NT2/D1 (cell line): ENCODE measurements at regions not wholly inside any gene's neighbourhood (a gene's known extent, or its start where the extent isn't known, plus 50 kb on each side); places are given as distances from the start of the nearest gene placed in this dataset.

Experiments used
- DNase-seq: peaks from one replicate; pipeline ENCODE4 v3.0.0-alpha.2; 2011; ENCODE audit warnings: low read depth, low spot score
- H3K27me3 ChIP-seq: 2 replicates; pipeline ENCODE4 v1.6.0; 2011; ENCODE audit warnings: mild to moderate bottlenecking; ENCODE audit not compliant: insufficient read length, insufficient read depth
- H3K36me3 ChIP-seq: 2 replicates; pipeline ENCODE4 v1.6.1; 2011; ENCODE audit warnings: mild to moderate bottlenecking, low read length, mixed read lengths; ENCODE audit not compliant: insufficient read depth, insufficient read length
- H3K4me1 ChIP-seq: 2 replicates; pipeline ENCODE4 v1.5.1; 2011; ENCODE audit not compliant: insufficient read depth, insufficient read length
- H3K4me3 ChIP-seq: 2 replicates; pipeline ENCODE4 v1.5.1; 2011; ENCODE audit warnings: low read depth; ENCODE audit not compliant: insufficient read length
- H3K9ac ChIP-seq: 2 replicates; pipeline ENCODE4 v1.6.0; 2011; ENCODE audit warnings: low read depth; ENCODE audit not compliant: insufficient read length
- H3K9me3 ChIP-seq: 2 replicates; pipeline ENCODE4 v1.5.1; 2011; ENCODE audit warnings: mild to moderate bottlenecking, low read length; ENCODE audit not compliant: insufficient read depth
- SUZ12 ChIP-seq: IDR thresholded peaks from 2 replicates; pipeline ENCODE4 v1.6.1; 2011; ENCODE audit not compliant: insufficient read length, insufficient read depth; ENCODE audit errors: extremely low read depth
- YY1 ChIP-seq: IDR thresholded peaks from 2 replicates; pipeline ENCODE4 v1.6.1; 2011; ENCODE audit not compliant: insufficient read length, insufficient read depth
- ZNF274 ChIP-seq: IDR thresholded peaks from 2 replicates; pipeline ENCODE4 v1.6.1; 2011; ENCODE audit warnings: mild to moderate bottlenecking, low read depth, low read length

GRCh38 chr10:130479926-130480325, 343.7 kb downstream of the GLRX3 start:
- Histone ChIP-seq H3K36me3 (no peaks in the 10 kb centered on the region), H3K4me1 (peaks cover 8% of the 10 kb centered on the region), H3K27me3 (no peaks in the 10 kb centered on the region), H3K9ac (no peak overlapping the region), H3K9me3 (no peaks in the 10 kb centered on the region; the same call in 1 of the 2 replicates), H3K4me3 (no peak overlapping the region)
- TF ChIP-seq ZNF274 (no peak), YY1 (no peak), SUZ12 (no peak)
- DNase-seq: no peak

GRCh38 chr10:130480491-130480890, 344.3 kb downstream of the GLRX3 start:
- peaks cover 8% of the 10 kb centered on the region for H3K4me1 ChIP-seq
- H3K27me3 ChIP-seq: no peaks in the 10 kb centered on the region
- no peak for DNase-seq
- H3K4me3 ChIP-seq: no peak overlapping the region
- H3K9ac ChIP-seq: no peak overlapping the region
- no peaks in the 10 kb centered on the region; the same call in 1 of the 2 replicates for H3K9me3 ChIP-seq
- H3K36me3 ChIP-seq: no peaks in the 10 kb centered on the region
- no peak for TF ChIP-seq ZNF274

- no peak for DNase-seq
- Histone ChIP-seq H3K4me3 (no peak overlapping the region), H3K36me3 (no peaks in the 10 kb centered on the region), H3K9ac (no peak overlapping the region), H3K9me3 (no peaks in the 10 kb centered on the region; the same call in 1 of the 2 replicates), H3K27me3 (no peaks in the 10 kb centered on the region), H3K4me1 (peaks cover 9% of the 10 kb centered on the region)
- TF ChIP-seq SUZ12 (no peak), YY1 (no peak), ZNF274 (no peak)
These were observed 345.1 kb downstream of the GLRX3 start for GRCh38 chr10:130481076-130481930.

DNA sequence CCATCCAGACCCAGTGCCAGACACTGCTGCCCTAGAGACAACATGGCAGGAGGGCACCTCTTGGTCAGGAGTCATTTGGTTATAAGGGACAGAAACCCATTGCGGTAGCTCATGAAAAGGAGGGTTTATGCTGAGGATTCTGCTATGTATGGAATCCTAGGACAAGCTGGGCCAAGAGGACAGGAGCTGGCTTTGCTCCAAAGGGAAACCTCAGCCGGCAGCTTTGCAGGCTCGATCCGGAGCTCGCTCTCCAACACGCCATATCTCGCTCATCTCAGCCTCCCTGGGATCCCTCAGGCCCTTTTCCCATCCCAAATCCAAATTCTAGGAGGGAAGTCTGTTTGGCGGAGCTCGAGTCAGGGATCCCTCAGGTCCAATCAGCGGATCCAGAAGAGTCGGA, 345.7 kb downstream of the GLRX3 start:
- no peaks in the 10 kb centered on the region for H3K27me3 ChIP-seq
- H3K9ac ChIP-seq: no peak overlapping the region

GRCh38 chr10:130483691-130484467, 347.7 kb downstream of the GLRX3 start:
- Histone ChIP-seq H3K9ac (no peak overlapping the region), H3K4me1 (peaks cover 5% of the 10 kb centered on the region), H3K4me3 (no peak overlapping the region), H3K36me3 (no peaks in the 10 kb centered on the region), H3K9me3 (no peaks in the 10 kb centered on the region; the same call in 1 of the 2 replicates), H3K27me3 (no peaks in the 10 kb centered on the region)
- TF ChIP-seq YY1 (no peak), SUZ12 (no peak), ZNF274 (no peak)
- no peak for DNase-seq

More for the DNA sequence above, 345.7 kb downstream of the GLRX3 start:
- Histone ChIP-seq H3K9me3 (no peaks in the 10 kb centered on the region; the same call in 1 of the 2 replicates), H3K4me1 (peaks cover 9% of the 10 kb centered on the region), H3K4me3 (no peak overlapping the region), H3K36me3 (no peaks in the 10 kb centered on the region)
- DNase-seq: no peak
- TF ChIP-seq YY1 (no peak), ZNF274 (no peak), SUZ12 (no peak)

DNA sequence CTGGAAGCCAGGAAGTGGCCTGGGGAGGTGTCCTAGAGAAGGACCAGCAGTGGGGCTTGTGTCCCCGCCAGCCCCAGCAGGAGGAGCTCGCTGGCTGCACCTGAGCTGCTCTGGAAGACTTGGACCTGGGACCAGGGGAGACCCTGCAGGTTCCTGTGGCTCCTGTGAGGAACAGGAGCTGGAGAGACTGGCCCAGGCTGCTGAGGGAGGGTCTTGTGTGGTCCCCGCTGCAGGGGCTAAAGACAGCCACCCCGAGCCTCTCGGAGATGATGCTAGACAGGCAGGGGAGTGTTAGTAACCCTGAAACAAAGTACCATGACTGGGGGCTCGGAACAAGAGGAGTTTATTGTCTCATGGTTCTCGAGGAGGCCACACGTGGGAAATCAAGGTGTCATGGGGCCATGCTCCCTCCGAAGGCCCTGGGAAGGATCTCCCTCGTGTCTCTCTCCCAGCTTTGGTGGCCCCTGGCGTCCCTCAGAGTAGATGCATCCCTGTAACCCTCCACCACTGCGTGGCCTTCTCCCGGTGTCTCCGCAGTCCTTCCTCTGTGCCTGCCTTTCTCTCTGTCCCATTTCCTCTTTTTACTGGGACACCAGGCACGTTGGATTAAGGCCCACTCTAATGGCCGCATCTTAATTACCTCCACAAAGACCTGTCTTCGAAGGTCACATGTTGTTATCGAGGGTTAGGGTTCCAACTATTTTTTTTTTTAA, 348.4 kb downstream of the GLRX3 start:
- Histone ChIP-seq H3K27me3 (no peaks in the 10 kb centered on the region), H3K36me3 (no peaks in the 10 kb centered on the region), H3K4me3 (no peak overlapping the region), H3K9me3 (no peaks in the 10 kb centered on the region), H3K9ac (no peak overlapping the region), H3K4me1 (peaks cover 5% of the 10 kb centered on the region)
- TF ChIP-seq ZNF274: no peak
- TF ChIP-seq SUZ12: no peak
- no peak for TF ChIP-seq YY1
- no peak for DNase-seq
